GM21423 (cell line): ENCODE measurements at regions not wholly inside any gene's neighbourhood (a gene's known extent, or its start where the extent isn't known, plus 50 kb on each side); places are given as distances from the start of the nearest gene placed in this dataset.
"Not testable (repeated sequence)": the region's sequence is repeated elsewhere in the genome, so short reads cannot be mapped to it uniquely, and the experiment has no call there.

Experiments
- ATAC-seq: cut with Tn5 transposase; IDR thresholded peaks from one replicate; pipeline ENCODE4 v1.9.1; 2021; ENCODE audit warnings: mild to moderate bottlenecking, moderate library complexity; ENCODE audit not compliant: unreplicated experiment

DNA sequence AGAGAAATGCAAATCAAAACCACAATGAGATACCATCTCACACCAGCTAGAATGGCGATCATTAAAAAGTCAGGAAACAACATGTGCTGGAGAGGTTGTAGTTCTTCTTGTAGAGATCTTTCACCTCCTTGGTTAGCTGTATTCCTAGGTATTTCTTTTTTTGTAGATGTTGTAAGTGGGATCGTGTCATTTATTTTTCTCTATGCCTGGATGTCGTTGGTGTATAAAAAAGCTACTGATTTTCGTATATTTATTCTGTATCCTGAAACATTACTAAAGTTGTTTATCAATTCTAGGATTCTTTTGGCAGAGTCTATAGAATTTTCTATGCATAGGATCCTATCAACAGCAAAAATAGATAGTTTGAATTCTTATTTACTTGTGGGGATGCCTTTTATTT, 1271.8 kb downstream of the TMEM121 start:
- ATAC-seq, result not testable (repeated sequence)

- ATAC-seq, result no peak
Observed at GRCh38 chr14:106802413-106803364, 1276.3 kb downstream of the TMEM121 start.

GRCh38 chr14:106803379-106803778, 1277.0 kb downstream of the TMEM121 start:
- no peak for ATAC-seq

DNA sequence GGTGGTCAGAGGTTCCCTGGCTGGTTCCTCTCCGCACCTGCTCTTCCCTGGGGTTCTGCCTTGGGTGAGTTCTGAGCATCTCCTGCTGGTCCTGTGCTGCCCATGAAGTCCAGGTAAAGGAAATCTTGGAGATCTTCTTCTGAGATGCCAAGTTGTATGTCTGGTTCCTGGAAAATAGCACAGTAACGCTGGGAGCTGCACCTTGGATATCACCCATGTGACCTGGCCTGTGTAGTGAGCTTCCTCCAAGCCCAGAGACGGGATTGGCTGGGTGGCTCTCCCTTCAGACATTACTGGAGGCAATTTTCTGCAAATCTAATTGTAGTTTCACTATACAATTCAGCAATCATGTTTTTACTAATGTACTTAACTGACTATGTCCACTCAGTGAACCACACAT, 1281.1 kb downstream of the TMEM121 start:
- ATAC-seq, result no peak

DNA sequence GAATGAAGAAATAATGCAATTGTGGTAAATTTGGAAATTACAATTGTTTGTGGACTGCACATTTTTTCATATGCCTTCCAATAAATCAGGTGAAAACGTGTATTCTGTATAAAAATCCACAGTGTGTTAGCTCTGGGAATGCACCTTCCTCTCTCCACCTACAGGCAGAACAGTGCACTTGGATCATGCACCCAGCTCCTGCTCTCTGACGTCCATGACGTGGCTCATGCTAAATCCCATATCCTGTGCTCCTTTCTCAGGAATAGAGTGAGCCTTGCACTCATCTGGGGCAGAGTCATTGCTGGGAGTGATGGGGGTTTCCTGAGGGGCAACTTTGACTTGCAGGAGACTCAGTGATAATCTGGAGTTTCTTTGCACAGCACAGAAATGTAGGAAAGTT, 1282.1 kb downstream of the TMEM121 start:
- no peak for ATAC-seq

GRCh38 chr14:106808907-106809306, 1282.5 kb downstream of the TMEM121 start:
- ATAC-seq, result no peak

DNA sequence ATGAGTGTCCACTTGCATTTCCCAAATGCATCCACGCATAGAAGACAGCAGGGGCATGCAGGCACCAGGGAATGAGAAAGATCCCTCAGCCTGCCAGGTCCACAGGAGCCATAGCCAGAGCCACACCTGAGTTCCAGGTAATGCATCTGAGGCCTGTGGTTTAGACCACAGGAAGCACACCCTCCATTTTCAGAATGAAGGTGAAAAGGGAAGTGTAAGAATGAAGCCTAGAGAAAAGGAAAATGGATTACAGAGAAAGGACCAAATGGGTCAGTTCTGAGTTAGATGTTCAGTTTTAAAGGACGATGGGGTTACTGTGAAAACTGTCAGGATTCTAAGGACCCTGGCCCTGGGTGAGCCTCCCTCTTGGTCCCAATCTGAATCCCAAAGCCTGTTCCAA, 1283.2 kb downstream of the TMEM121 start:
- ATAC-seq, result no peak

GRCh38 chr14:106810168-106810567, 1283.8 kb downstream of the TMEM121 start:
- ATAC-seq, result not testable (repeated sequence)

GRCh38 chr14:106811162-106811561, 1284.8 kb downstream of the TMEM121 start:
- ATAC-seq, result no peak

- ATAC-seq, result no peak
Observed at GRCh38 chr14:106812788-106813476, 1286.5 kb downstream of the TMEM121 start.

DNA sequence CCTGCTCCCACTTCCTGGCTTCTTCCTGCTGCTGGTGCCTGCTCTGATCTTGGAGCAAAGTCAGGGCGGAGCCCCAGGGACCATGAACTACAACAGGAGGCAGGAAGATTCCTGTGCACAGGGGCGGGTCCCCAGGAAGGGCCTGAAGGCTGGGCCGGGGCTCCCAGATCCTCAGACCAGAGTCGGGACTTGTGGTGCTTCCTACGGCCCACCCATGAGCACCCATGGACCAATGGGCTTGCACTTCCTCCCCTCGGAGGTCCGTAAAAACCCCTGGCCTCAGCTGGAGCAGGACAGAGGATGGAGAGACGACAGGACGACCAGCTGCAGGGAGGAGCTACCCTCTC, 1287.1 kb downstream of the TMEM121 start:
- ATAC-seq, result no peak

- ATAC-seq, result no peak
Observed at GRCh38 chr14:106820119-106820518, 1293.7 kb downstream of the TMEM121 start.

DNA sequence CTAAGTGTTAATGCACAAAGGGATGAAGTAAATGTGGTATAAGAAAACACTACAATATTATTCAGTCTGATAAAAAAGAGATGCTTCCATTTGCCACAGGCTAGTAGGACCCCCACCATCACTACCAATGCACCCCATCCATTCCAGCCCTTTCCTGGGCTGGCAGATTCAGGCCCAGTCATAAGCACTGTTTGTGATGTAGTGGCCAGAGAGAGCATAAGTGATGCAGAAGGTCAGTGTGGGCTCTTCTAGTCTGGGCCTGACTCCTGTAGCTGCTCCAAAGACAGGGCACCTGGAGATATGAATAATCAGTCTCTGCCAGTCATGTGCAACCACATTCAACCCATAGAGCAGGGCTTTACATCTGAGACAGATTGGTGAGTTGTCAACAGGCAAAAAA, 1294.7 kb downstream of the TMEM121 start:
- no peak for ATAC-seq

DNA sequence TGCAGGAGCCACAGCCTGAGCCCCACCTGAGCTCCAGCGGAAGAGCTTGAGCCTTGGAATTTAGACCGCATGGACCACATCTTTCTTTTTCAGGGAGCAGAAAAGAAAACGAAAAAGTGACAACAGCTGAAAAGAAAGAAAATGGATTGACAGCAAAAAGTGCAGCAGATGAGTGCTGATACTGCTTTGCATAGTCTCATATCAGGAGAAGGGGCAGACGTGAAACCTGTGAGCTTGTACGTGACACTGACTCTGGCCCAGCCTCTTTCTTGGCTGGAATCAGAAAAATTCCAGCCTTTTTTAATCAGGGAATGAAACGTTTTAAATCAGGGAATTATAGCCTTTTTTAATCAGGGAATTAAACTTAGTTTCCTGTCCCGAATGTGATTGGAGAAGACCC, 1296.5 kb downstream of the TMEM121 start:
- no peak for ATAC-seq

DNA sequence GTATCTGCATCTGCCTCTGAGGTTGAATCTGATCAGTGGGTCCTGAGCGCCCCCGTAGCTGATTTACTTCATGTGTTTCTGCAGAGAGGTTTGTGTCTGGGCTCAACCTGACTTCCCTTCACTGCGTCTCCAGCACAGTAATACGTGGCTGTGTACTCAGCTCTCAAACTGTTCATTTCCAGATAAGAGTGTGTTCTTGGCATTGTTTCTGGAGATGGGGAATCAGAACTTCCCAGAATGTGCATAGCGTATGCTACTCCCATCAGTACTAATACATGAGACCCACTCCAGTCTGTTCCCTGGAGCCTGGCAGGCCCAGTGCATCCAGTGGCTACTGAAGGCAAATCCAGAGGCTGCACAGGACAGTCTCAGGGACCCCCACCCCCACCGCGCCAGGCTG, 1297.2 kb downstream of the TMEM121 start:
- no peak for ATAC-seq

DNA sequence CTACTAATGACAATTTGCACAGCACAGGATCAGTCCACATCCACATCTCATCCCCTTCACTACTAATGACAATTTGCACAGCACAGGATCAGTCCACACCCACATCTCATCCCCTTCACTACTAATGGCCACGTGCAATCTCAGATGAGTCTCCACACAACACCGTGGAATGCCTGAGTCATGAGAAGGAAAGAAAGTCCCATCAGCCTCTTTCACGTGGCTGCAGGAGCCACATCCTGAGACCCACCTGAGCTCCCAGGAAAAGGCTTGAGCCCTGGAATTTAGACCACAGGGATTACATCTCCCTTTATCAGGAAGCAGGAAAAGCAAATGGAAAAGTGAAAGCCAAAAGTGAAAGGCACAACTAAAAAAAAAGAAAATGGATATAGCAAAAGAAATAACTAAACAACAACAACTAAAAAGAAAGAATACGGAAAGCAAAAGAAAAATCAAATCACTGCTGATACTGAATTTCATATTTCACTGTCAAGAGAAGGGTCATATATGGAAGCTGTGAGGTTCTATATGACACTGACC, 1300.5 kb downstream of the TMEM121 start:
- ATAC-seq, result no peak

DNA sequence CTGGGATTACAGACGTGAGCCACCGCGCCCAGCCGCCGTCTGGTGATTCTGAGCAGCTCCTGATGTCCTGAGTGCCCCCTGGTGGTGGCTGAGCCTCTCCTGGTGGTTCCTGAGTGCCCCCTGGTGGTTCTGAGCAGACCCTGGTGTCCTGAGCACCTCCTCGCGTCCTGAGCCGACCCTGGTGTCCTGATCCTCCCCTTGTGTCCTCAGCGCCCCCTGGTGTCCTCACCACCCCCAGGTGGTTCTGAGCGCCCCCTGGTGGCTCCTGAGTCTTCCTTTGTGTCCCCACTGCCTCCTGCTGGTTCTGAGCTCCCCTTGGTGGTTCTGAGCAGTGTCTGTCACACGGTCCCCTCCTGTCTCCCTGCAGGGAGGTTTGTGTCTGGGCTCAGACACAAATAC, 1304.9 kb downstream of the TMEM121 start:
- no peak for ATAC-seq

GRCh38 chr14:106837870-106838269, 1311.5 kb downstream of the TMEM121 start:
- no peak for ATAC-seq

DNA sequence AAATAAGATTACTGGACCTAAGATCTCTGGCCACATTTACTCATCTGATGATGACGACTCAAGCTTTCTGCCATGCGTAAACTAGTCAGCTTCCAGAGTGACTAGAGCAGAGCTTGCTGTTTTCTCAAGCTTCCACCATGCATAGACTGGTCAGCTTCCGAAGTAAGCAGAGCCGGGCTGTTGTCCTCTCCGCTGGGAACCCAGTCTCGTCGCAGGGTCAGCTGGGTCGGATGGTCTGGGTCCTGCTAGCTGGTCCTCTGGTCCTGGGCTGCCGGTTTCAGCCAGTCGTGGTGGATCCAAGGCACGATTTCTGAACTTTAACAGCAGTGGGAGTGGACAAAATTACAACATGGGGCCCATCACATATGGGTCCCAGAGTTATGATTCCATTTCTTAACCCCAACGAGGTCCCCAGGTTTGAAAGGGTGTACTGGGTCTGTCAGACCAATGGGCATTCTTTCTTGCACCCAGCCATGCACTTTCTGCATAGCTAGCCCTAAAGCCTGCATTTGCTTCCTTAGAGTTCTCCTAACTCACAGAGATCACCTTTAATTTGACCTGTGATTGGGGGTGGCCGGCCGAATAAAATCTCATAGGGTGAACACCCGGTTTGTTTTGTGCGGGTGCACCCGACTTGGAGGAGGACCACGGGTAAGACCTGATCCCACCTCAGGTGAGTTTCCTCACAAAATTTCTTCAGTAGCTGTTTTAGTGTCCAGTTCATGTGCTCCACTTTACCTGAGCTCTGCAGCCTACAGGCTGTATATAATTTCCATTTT, 1312.8 kb downstream of the TMEM121 start:
- ATAC-seq, result no peak

DNA sequence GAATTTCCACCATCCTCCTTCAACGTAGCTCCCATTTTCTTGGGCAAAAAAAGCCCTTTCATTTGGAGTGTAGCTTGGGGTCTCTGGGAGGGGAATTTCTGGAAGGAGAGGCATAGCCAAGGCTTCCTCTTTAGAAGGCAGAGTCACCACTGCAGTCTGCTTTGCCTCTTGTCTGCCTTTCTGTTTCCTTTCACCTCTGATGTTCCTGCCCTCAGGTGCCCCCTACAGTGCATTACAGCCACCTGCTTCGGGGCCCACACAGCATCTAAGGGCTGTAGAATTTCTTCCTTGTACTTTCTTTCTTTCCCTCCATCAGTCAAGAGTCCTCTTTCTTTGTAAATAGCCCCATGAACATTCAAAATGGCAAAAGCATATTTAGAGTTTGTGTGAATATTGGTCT, 1313.9 kb downstream of the TMEM121 start:
- no peak for ATAC-seq

GRCh38 chr14:106840991-106841390, 1314.6 kb downstream of the TMEM121 start:
- no peak for ATAC-seq
